GM19463 (cell line): ENCODE measurements at regions not wholly inside any gene's neighbourhood (a gene's known extent, or its start where the extent isn't known, plus 50 kb on each side); places are given as distances from the start of the nearest gene placed in this dataset.
"Not testable (repeated sequence)": the region's sequence is repeated elsewhere in the genome, so short reads cannot be mapped to it uniquely, and the experiment has no call there.

Source experiments
- ATAC-seq: cut with Tn5 transposase; IDR thresholded peaks from one replicate; pipeline ENCODE4 v1.9.1; 2021; ENCODE audit warnings: mild to moderate bottlenecking, moderate library complexity; ENCODE audit not compliant: unreplicated experiment

GRCh38 chr17:69669441-69670178 lies 255.1 kb downstream of the MAP2K6 start:
- no peak for ATAC-seq

GRCh38 chr17:69672924-69673323 lies 258.4 kb downstream of the MAP2K6 start:
- ATAC-seq = no peak

GRCh38 chr17:69677130-69677529 lies 262.6 kb downstream of the MAP2K6 start:
- ATAC-seq = no peak

- no peak for ATAC-seq
Observed at GRCh38 chr17:69678206-69678605, 263.7 kb downstream of the MAP2K6 start.

GRCh38 chr17:69679829-69680228 lies 265.3 kb downstream of the MAP2K6 start:
- no peak for ATAC-seq

GRCh38 chr17:69684251-69684650 lies 269.8 kb downstream of the MAP2K6 start:
- no peak for ATAC-seq

GRCh38 chr17:69685150-69685549 lies 270.7 kb downstream of the MAP2K6 start:
- not testable (repeated sequence) for ATAC-seq

GRCh38 chr17:69690531-69690930 lies 276.0 kb downstream of the MAP2K6 start:
- no peak for ATAC-seq

- no peak for ATAC-seq
Observed at GRCh38 chr17:69692171-69692570, 277.7 kb downstream of the MAP2K6 start.

- no peak for ATAC-seq
Observed at GRCh38 chr17:69695646-69696045, 281.1 kb downstream of the MAP2K6 start.

- no peak for ATAC-seq
Observed at GRCh38 chr17:69696650-69697049, 282.2 kb downstream of the MAP2K6 start.

GRCh38 chr17:69698352-69698751 lies 283.9 kb downstream of the MAP2K6 start:
- not testable (repeated sequence) for ATAC-seq

GRCh38 chr17:69702078-69702477 lies 287.6 kb downstream of the MAP2K6 start:
- no peak for ATAC-seq

GRCh38 chr17:69703751-69704150 lies 289.3 kb downstream of the MAP2K6 start:
- ATAC-seq = no peak

- no peak for ATAC-seq
Observed at GRCh38 chr17:69704935-69705334, 290.4 kb downstream of the MAP2K6 start.

GRCh38 chr17:69706127-69706526 lies 291.6 kb downstream of the MAP2K6 start:
- no peak for ATAC-seq

- ATAC-seq = no peak
Observed at GRCh38 chr17:69709441-69709840, 294.9 kb downstream of the MAP2K6 start.

GRCh38 chr17:69710926-69711325 lies 296.4 kb downstream of the MAP2K6 start:
- ATAC-seq = no peak

GRCh38 chr17:69711541-69711940 lies 297.0 kb downstream of the MAP2K6 start:
- no peak for ATAC-seq

- ATAC-seq = no peak
Observed at GRCh38 chr17:69712801-69713311, 298.4 kb downstream of the MAP2K6 start.

- ATAC-seq = no peak
Observed at GRCh38 chr17:69713815-69714214, 299.3 kb downstream of the MAP2K6 start.

GRCh38 chr17:69714669-69715068 lies 300.2 kb downstream of the MAP2K6 start:
- ATAC-seq = no peak

- no peak for ATAC-seq
Observed at GRCh38 chr17:69715656-69716055, 301.2 kb downstream of the MAP2K6 start.
